HG03064 (cell line): ENCODE measurements at regions not wholly inside any gene's neighbourhood (a gene's known extent, or its start where the extent isn't known, plus 50 kb on each side); places are given as distances from the start of the nearest gene placed in this dataset.
A peak's percentile ranks its signal among the peaks of the same experiment; 100 is the strongest.
"Not testable (repeated sequence)": the region's sequence is repeated elsewhere in the genome, so short reads cannot be mapped to it uniquely, and the experiment has no call there.

Source experiments
- ATAC-seq: cut with Tn5 transposase; IDR thresholded peaks from one replicate; pipeline ENCODE4 v1.9.1; 2021; ENCODE audit warnings: low read depth; ENCODE audit not compliant: unreplicated experiment

DNA sequence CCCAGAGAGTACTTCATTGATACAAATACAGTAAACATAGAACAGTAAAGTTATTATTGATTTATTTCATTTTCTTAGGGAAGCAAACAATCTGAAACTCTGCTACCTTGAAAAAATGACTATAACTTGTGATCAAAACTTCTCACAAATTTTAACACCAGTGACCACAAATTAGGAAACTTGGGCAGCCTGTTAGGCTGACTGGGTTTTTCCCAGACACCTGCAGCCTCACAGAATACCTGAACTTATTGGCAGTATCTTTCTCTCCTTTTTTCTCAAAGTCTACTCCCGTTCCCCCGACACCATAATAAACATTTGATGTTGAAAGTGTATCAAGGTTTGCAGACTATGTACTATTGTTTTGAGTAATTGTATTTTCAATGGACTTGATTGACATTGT is 360.5 kb downstream of the LMO7 start:
- ATAC-seq: no peak

- ATAC-seq: no peak
Observed at GRCh38 chr13:75995966-75996365, 359.8 kb downstream of the LMO7 start.

DNA sequence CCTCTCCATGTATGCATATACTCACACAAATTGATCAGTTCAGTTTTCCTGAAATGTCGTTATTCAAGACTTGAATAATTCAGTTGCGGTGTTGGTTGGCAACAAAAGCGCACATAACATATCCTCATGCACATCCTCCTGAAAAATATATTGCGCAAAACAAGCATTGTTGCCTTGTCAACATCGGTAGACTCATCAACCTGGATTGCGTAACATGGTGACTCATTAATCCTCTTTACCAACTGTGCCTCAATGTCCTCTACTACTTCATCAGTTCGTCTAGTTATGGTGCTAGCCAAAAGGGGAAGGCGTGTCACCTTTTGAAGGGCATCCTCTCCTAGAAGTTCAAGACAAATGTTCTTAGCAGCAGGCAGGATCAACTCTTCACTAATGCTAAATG is 357.7 kb downstream of the LMO7 start:
- ATAC-seq: no peak

GRCh38 chr13:75993241-75993640 is 357.1 kb downstream of the LMO7 start:
- ATAC-seq: no peak

GRCh38 chr13:75986818-75987217 is 350.7 kb downstream of the LMO7 start:
- peak; percentile 92 for ATAC-seq

DNA sequence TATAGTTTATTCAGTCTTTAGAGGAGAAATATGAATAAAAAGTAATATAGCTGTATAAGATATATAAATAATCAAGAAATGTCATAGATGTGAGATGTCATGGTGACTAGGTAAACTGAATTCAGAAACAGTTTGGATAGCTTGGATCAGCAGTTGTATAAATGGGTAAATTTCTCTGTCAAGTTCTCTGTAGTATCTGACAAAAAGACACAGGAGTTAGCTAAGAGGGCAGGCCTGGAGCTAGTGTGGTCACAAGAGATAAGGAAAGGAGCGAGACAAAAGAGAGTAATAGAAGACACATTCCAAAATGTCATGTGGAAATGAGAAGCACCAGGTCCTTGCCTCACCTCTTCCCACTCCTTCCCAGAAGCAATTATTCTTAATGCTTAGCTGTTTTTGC is 349.0 kb downstream of the LMO7 start:
- no peak for ATAC-seq

DNA sequence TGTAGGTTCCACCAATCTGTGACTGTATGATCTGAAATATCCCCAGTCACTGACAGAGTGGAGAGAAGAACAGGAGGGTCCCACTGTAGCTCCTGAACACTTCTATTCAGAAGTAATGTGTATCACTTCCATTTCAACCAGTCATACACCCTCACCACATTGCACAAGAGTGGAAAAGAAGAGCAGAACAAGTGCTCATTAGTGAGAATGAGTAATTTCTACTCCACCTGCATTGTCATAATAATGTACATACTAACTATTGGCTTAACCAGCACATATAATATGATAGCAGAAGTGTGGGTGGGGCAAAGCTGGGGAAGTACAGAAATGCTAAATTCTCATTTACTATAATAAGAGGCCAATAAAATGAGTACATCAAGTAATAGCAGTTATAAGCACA is 342.7 kb downstream of the LMO7 start:
- no peak for ATAC-seq

DNA sequence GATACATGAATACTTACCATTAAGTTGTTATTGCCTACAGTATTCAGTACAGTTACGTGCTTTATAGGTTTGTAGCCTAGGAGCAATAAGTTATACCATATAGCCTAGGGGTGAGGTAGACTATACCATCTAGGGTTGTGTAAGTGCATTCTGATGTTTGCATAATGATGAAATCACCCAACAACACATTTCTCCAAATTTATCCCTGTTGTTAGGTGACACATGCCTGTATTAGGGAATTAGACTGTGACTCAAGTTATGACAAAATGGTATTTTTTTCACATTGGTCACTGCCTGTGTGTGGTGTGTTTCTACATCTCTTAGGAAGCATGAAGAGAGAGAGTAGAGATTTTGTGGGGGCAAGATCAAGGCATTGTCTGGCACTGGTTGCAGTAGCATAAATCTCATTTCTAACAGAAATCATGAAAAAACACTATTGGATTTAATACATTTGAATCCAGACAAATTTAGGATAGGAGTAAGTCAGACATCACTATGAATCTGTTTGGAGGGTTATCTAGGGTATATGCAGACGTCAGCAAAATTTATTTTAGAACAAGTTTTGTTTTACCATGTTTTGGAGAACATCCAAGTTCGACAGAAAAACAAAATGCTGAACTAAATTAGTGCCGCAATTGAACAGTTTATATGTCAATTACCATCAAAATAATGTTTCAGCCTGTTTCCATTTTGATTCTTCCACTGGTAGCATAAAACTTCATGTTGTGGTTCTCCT is 332.1 kb downstream of the LMO7 start:
- ATAC-seq: no peak

DNA sequence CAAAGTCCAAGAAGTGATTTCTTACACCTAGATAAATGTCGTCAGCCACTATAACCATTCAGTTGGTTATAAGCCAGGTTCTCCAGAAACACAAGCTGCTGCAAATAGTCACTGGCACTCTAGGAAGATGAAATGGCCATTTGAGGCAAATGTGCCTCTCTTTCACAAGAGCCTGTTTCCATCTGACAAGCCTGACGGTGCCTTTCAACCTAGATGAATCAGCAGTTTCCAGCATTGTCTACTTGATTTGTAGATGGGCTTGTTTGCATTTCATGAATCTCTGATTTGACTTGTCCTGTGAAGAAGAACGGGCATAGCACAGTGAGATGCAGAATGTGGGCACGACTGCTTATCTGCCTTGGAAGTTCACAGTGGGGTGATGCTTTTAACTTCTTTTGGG is 327.2 kb downstream of the LMO7 start:
- ATAC-seq: no peak

DNA sequence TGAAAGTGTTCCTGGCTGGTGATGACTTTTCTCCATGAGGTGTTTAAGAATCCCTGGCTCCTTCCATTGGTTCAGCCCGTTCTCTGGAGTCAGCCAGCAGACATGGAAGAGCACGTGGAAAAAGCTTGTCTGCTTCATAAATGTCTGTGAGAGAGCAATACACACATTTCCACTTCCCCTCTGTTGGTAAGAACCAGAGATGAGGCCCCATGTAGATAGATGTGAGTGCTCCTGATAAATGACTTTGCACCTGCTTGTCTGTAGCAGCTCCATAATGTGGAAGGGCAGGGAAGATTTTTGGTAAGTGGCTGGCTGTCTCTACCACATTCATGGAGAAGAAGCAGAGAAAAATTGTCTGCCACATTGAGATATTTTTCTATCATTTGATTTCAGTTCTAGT is 325.8 kb downstream of the LMO7 start:
- no peak for ATAC-seq

DNA sequence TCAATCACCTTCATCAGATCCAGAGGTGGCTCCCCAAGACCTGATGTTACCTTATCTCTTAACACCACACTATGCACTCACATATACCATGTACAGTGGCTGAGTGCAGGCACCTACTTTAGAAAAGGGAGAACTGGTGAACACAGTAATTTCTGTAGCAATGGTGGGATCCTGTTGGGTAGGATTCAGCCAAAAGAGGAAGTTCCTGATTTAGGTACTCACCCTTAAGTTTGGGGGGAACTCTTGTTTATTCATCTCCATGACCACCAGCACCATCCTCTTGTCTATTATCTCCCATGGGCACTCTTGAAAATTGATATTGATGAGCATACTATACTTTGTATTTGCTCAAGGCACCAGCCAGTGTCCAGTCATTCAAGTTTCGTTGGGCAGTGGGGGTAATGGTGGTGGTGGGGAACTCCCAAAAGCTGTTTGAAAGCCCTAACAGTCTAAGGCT is 324.4 kb downstream of the LMO7 start:
- ATAC-seq: no peak

DNA sequence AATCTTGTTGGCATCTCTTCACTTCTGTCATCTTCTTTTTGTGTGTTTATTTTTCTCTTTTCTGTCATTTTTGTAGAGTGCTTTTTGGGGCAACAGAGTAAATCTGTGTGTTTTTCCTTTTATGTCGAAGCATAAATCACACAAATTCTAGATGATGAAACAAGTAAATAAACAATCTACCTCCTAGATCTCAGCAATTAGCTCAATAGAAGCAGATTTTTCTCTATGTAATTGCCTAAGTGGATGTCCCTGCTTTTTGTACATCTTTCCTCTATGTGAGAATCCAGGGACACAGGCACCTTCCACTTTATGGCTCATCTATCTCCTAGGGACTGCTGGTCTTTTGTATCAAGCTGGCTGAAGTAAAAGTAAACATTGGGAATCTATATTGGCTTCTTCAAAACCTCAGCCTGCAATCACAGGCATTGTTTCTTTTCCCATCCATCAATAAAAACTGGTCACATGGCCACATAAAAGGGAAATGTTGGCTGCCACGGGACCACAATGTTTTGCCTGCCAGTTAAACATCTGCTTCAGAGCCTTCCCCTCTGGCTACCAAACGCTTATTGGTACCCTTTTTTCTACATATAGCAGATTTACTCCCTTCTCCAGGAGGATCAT is 323.8 kb downstream of the LMO7 start:
- no peak for ATAC-seq

DNA sequence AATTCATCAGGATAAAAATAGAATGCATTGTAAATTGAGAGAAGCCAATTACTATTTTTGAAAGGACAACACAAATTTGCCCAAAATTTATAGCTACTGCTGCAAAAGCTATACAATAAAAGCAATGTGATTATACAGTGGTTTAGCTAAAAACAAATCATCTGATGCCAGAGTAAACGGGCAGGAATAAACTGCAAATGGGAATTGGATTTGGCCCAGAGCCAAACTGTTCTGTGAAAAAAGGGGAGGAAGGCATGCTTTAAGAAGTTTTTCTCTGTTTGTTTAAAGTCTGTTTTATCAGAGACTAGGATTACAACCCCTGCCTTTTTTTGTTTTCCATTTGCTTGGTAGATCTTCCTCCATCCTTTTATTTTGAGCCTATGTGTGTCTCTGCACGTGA is 317.5 kb downstream of the LMO7 start:
- not testable (repeated sequence) for ATAC-seq

GRCh38 chr13:75947448-75947847 is 311.3 kb downstream of the LMO7 start:
- no peak for ATAC-seq

DNA sequence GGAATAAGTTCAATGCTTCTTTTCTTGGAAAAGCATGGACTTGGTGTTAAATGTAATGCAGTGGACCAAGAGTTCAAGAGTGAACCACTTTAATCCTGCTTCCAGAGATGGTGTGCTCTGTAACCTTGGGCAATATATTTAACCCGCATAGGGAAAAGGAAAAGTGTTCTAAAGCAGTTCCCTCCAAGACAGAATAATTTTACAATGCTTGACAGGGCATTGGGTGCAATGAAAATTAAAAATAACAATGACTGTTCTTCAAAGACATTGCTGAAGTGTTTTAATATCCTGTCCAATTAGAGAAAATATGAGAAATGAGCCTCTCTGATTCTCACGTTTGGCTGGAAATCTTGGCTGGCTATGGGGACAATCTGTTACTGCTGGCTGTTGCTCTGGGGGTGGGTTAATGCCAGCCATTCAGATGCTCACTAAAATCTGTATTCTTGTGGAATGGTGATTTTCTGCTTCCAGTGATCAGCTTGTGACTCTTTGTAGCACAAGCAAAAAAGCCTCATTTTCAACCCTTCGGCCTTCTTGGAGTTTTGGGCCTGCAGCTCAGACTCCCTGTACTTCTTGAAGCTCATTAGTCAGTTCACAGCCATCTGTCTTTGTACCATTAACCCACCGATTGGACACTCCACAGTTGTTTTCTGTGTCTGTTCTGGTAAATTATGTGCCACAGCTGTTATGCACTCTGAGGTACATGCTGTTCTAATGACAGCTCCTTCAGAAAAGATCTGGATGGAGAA is 310.6 kb downstream of the LMO7 start:
- ATAC-seq: no peak

DNA sequence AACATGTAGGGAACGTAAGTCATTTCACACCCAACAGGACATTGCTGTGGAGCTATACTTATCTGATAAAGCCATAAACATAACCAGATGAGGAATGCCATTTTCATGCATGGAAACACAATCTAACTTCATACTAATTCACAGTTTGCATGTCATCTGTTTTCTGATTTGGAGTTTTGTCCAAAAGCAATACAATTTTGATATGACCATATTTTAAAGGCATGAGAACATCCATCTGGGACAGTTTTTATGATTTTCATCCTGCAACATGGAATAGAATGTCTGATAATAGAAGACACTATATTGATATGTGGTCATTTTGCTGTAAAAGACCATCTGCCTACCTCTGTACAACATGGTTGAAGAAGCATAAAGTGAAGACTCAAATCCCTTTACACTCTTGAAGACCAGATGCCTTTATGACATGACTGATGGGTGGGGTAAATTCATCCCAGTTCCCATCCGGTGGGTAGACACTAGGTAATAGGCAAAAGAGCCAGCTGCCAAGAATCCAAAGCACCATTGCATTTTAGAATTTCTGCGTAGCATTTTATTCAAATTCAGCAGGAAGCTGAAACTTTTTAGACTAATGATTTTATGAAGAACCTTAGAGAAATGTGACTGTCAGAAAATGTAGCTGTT is 309.8 kb downstream of the LMO7 start:
- no peak for ATAC-seq

- ATAC-seq: no peak
Observed at GRCh38 chr13:75938811-75939560, 302.9 kb downstream of the LMO7 start.

DNA sequence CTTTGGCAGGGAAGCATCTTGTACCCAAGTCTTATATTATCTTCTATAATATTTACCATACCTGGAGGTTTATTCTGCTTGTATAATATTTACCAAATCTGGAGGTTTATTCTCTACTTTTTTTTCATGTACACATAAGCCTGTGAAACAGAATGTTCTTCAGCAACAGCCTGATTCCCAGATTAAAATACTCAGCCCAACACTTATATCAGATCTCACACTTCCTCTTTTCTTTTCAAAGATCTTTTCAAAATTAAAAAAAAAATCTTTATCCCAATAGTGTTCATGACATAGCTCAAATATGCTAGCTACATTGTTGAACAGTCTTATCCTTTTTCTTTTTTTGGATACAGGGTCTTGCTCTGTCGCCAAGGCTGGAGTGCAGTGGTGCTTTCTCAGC is 300.7 kb downstream of the LMO7 start:
- no peak for ATAC-seq

DNA sequence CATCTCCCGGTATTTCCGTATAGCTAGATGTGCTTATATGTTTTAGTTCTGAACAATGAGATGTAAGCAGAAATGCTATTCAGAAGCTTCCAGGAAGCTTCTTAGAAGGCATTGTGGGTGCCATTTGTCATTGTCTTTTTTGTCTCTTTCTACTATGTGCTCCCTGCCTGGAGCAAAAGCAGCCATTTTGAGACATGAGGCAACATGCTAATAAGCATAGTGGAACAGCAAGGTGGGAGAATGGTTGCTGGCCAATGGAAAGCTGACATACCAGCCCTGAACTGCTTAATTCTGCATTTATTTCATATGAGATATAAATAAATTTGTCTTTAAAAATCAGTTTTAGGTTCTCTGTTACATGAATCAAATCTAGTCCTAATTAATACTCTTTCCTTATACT is 299.7 kb downstream of the LMO7 start:
- no peak for ATAC-seq

DNA sequence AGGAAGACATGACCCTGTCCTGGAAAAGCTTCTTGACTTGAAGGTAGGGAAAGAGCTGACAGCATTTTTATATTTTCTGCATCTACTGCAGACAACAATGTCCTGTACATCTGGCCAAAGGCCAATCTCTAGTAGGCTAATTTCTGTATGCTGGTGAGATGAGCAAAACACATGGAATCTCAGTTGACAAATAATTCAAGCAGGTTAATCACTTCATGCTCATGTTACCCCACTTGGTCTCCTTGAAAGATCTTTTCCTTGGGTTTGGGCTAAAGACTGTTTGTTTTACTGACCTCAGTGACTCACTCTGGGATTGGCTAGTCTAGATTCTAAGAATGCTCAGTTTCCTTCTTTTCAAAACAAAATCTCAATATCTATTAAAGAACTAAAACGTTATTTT is 298.8 kb downstream of the LMO7 start:
- ATAC-seq: no peak

DNA sequence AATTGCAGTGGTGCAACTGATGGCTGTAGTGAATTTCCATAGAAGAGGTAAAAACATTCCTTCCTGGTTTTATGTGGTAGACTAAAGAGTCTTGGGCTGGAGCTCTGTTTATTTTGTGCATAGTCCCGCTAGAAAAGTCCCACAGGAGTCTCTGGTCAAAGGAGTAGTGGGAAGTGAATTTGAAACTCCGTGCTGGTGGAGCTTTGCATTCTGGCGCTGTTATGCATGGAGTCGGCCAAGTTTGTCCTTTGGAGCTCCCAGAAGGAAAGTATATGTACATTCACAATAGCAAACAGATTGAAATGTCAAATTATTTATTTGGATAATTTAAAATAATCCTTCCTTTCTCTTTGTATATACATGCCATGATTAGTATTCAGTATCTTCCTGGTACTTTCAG is 296.5 kb downstream of the LMO7 start:
- no peak for ATAC-seq
